ENCODE measurements at regions not wholly inside any gene's neighbourhood (a gene's known extent, or its start where the extent isn't known, plus 50 kb on each side); places are given as distances from the start of the nearest gene placed in this dataset.

GRCh38 chr14:38143170-38143569, 64.5 kb upstream of the SSTR1 start:
- TF ChIP-seq USF1 (CRISPR knock-in tag; IDR thresholded peaks at IDR 0.05) (no peak), CTCF (IDR thresholded peaks at IDR 0.05) (no peak), ZNF512 (CRISPR knock-in tag; IDR thresholded peaks at IDR 0.05; ENCODE audit: borderline replicate concordance) (no peak), ZSCAN18 (CRISPR knock-in tag; IDR thresholded peaks at IDR 0.05) (no peak), ZNF671 (CRISPR knock-in tag; IDR thresholded peaks at IDR 0.05) (no peak), USF2 (CRISPR knock-in tag; IDR thresholded peaks at IDR 0.05) (no peak)

Data from WTC11 (cell line).